ENCODE measurements at regions not wholly inside any gene's neighbourhood (a gene's known extent, or its start where the extent isn't known, plus 50 kb on each side); places are given as distances from the start of the nearest gene placed in this dataset.

DNA sequence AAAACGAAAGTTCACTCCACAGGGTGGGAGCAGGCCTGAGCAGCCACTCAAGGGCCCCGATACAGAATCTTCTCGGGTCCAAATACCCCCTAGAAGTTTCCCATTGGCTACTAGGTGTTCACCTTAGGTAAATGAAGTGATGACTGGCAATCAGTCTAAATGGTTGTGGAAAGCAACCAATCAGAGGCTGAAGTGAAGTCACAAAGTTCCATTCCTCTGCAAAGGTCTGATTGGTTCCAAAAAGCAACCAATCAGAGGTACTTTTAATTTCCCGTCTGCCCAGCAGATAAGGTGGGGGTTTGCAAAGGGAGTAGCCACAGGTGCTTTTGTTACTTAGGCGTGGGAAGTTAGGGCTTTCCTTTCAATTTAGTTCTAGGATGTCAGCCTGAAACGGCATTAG lies 58.2 kb upstream of the NKAP start:
- TF ChIP-seq, protein P1, sequence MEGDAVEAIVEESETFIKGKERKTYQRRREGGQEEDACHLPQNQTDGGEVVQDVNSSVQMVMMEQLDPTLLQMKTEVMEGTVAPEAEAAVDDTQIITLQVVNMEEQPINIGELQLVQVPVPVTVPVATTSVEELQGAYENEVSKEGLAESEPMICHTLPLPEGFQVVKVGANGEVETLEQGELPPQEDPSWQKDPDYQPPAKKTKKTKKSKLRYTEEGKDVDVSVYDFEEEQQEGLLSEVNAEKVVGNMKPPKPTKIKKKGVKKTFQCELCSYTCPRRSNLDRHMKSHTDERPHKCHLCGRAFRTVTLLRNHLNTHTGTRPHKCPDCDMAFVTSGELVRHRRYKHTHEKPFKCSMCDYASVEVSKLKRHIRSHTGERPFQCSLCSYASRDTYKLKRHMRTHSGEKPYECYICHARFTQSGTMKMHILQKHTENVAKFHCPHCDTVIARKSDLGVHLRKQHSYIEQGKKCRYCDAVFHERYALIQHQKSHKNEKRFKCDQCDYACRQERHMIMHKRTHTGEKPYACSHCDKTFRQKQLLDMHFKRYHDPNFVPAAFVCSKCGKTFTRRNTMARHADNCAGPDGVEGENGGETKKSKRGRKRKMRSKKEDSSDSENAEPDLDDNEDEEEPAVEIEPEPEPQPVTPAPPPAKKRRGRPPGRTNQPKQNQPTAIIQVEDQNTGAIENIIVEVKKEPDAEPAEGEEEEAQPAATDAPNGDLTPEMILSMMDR (conservative IDR thresholded peaks at IDR 0.05): no peak
- Mint-ChIP-seq H3K4me3 (no peak overlapping the region), H3K9me3 (peaks cover 9% of the 10 kb centered on the region), H3K27me3 (ENCODE audit: low read depth) (peaks cover 86% of the 10 kb centered on the region), H3K36me3 (ENCODE audit: low read depth) (peaks cover 3% of the 10 kb centered on the region), H3K4me1 (no peaks in the 10 kb centered on the region), H3K27ac (ENCODE audit: unreplicated experiment) (no peak overlapping the region)
- no peak for DNase-seq (ENCODE audit: low read depth, low spot score)

DNA sequence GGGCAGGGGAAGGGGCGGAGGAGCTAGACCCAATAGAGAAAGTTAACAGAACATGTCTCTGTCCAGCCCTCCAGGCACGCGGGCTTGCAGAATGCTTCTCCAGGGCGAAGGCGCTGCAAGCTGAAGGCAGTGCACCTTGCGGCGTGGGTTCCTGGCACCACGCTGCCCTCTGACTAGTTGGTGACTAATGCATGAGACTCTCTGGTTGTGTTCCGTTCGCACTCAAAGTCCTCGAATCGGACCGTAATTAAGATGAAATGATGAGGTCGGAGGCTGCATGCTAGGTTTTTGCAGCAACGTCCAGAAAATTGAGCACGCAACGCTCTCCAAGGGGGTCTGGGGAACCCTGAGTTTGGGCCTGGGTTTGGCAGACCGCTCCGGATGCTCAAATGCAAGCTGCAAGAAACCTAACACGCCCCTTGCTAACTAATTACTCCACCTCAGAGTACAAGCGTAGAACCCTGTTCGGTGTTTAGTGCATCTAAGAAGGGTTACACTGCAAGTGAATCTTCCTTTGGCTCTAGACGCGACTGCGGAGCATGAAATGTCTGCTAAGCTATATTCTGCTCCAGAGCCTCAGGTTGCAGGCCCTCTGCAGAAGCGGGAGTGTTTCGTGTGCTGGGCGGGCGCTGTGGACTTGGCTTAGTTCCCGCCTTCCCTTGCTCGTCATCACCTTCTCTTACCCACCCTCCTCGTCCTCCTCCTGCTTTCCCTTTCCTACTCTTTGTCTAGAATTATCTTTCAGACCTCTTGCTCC lies 57.1 kb upstream of the NKAP start:
- H3K9me3 Mint-ChIP-seq: peaks cover 8% of the 10 kb centered on the region
- H3K36me3 Mint-ChIP-seq (ENCODE audit: low read depth): peaks cover 5% of the 10 kb centered on the region
- H3K4me1 Mint-ChIP-seq: no peaks in the 10 kb centered on the region
- peaks cover 91% of the 10 kb centered on the region for H3K27me3 Mint-ChIP-seq (ENCODE audit: low read depth)
- DNase-seq (ENCODE audit: low read depth, low spot score): no peak
- H3K27ac Mint-ChIP-seq (ENCODE audit: unreplicated experiment): no peak overlapping the region
- no peak overlapping the region for H3K4me3 Mint-ChIP-seq
- TF ChIP-seq, protein P1 (conservative IDR thresholded peaks at IDR 0.05): no peak

DNA sequence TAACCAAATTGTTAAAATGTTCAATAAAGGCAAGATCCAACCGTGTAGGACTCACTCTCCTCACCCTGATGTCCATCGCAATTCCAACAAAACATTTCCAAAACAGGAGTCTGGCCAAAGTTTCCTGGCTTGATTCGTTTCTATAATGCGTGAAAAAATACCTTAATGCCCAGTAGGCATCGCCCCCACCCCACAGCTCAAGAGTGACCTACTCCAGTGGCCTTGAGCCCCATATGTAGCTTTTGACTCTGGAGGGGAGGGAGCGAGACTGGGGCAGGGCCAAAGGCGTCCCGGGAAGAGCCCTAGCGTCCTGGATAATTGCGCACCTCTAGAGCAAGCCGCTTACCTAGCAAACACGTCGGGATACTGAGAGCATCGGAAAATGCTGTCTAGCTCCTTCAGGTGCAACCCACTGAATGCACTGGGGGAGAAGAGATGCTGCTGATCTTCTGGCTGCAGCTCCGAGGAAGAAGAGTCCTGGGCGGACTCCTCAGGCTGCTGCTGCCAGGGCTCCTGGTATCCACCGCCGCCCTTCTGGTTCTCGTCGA lies 55.6 kb upstream of the NKAP start:
- peaks cover 97% of the 10 kb centered on the region for H3K27me3 Mint-ChIP-seq (ENCODE audit: low read depth)
- DNase-seq (ENCODE audit: low read depth, low spot score): no peak
- no peak overlapping the region for H3K27ac Mint-ChIP-seq (ENCODE audit: unreplicated experiment)
- H3K4me1 Mint-ChIP-seq: no peaks in the 10 kb centered on the region
- H3K9me3 Mint-ChIP-seq: peaks cover 8% of the 10 kb centered on the region
- H3K4me3 Mint-ChIP-seq: no peak overlapping the region
- H3K36me3 Mint-ChIP-seq (ENCODE audit: low read depth): peaks cover 5% of the 10 kb centered on the region
- TF ChIP-seq, protein P1 (conservative IDR thresholded peaks at IDR 0.05): no peak

DNA sequence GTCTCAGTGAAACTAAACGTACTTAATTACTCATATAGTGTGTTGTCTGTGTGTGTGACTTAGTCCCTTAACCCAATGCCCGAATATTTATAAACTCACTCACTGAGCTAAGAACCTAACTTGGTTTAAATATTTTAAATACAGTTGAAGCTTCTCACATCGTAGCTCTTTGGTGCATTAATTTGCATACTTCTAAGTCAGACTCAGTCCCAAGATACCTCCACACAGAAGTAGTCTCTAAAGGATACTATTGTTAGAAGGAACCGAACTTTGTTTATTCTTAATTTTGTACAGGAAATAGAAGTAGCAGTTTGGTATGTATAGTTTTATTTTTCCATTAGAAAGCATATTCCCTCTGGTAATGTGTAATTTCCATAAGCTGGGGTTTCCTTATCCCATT lies 54.0 kb upstream of the NKAP start:
- Mint-ChIP-seq H3K9me3 (peaks cover 5% of the 10 kb centered on the region), H3K4me1 (no peaks in the 10 kb centered on the region), H3K4me3 (no peak overlapping the region), H3K27ac (ENCODE audit: unreplicated experiment) (no peak overlapping the region), H3K36me3 (ENCODE audit: low read depth) (peaks cover 5% of the 10 kb centered on the region), H3K27me3 (ENCODE audit: low read depth) (peaks cover 98% of the 10 kb centered on the region)
- TF ChIP-seq, protein P1 (conservative IDR thresholded peaks at IDR 0.05): no peak
- DNase-seq (ENCODE audit: low read depth, low spot score): no peak

DNA sequence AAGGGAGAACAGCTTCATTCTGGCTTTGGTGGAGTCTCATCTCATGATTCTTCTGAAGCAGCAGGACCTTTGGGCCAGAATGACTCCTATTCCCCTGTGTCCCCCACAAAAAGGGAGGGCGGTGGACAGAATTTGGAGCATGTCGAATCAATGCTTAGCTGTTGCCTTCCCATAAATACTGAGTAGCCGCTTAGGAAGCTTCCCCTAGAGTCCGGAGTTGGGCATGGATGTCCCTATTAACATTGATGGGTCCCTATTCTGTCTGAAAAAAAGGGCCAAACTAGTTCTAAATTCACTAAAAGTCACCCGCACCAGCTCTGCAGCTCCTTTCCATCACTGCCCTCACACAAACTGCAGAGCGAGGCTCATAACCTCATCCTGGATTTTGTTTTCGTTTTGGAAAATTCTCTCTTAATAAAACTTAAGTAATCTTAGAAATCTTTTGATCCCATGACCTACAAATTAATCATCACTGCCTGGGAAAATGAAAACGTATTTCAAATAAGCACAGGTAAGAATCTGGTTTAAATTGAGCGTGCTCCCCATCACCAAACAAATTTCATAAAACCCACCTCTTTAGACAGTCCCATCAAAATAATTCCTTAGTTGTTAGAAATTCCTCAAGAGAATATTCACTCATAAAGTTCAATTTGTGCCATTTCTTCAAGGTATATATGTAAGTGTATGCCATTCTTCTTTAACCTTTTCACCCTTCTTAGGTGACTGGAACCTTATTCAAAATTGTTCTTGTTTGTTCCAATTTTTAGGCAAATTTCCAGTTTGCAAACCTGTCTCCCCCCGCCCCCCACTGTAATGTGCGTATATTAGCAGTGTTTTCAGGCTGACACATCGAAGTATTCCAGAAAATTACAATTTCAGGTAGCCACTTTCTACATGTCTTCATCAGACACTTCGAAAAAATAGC lies 53.3 kb upstream of the NKAP start:
- no peak for DNase-seq (ENCODE audit: low read depth, low spot score)
- TF ChIP-seq, protein P1 (conservative IDR thresholded peaks at IDR 0.05): no peak
- peaks cover 5% of the 10 kb centered on the region for H3K36me3 Mint-ChIP-seq (ENCODE audit: low read depth)
- no peak overlapping the region for H3K4me3 Mint-ChIP-seq
- peaks cover 98% of the 10 kb centered on the region for H3K27me3 Mint-ChIP-seq (ENCODE audit: low read depth)
- no peak overlapping the region for H3K27ac Mint-ChIP-seq (ENCODE audit: unreplicated experiment)
- H3K4me1 Mint-ChIP-seq: no peaks in the 10 kb centered on the region
- peaks cover 2% of the 10 kb centered on the region for H3K9me3 Mint-ChIP-seq

Data from neural crest cell (in vitro differentiated cells).